ENCODE measurements at regions not wholly inside any gene's neighbourhood (a gene's known extent, or its start where the extent isn't known, plus 50 kb on each side); places are given as distances from the start of the nearest gene placed in this dataset.

GRCh38 chr20:12067686-12068085 is 150.0 kb downstream of the BTBD3 start:
- TF ChIP-seq POLR2A (IDR thresholded peaks at IDR 0.05) (no peak), CTCF (IDR thresholded peaks at IDR 0.05 in 4 of 5, conservative IDR thresholded peaks at IDR 0.05 in 1 of 5) (no peak)
